H9 (cell line): ENCODE measurements at regions not wholly inside any gene's neighbourhood (a gene's known extent, or its start where the extent isn't known, plus 50 kb on each side); places are given as distances from the start of the nearest gene placed in this dataset.

Source experiments
- DNase-seq: peaks from one replicate; pipeline ENCODE4 v3.0.0-alpha.2; 2017
- H2AFZ ChIP-seq: one replicate; pipeline ENCODE4 v1.6.1; 2013; ENCODE audit warnings: mild to moderate bottlenecking, low read length, control low read depth, moderate library complexity
- H2AK5ac ChIP-seq: 2 replicates; pipeline ENCODE4 v1.6.1; 2013; ENCODE audit warnings: low read length, control low read depth, mixed read lengths; ENCODE audit not compliant: insufficient read length
- H2BK120ac ChIP-seq: one replicate; pipeline ENCODE4 v1.6.1; 2013; ENCODE audit warnings: low read depth, mild to moderate bottlenecking, low read length, control low read depth, inconsistent platforms; ENCODE audit not compliant: poor library complexity, severe bottlenecking
- H2BK12ac ChIP-seq: 2 replicates; pipeline ENCODE4 v1.6.1; 2013; ENCODE audit warnings: low read length, control low read depth, mixed read lengths, low read depth; ENCODE audit not compliant: insufficient read length
- H2BK15ac ChIP-seq: 2 replicates; pipeline ENCODE4 v1.6.1; 2013; ENCODE audit warnings: low read depth, low read length, control low read depth
- H2BK20ac ChIP-seq: one replicate; pipeline ENCODE4 v1.6.1; 2013; ENCODE audit warnings: low read depth, mild to moderate bottlenecking, low read length, control low read depth, inconsistent platforms; ENCODE audit not compliant: poor library complexity, severe bottlenecking
- H2BK5ac ChIP-seq: 2 replicates; pipeline ENCODE4 v1.6.1; 2013; ENCODE audit warnings: low read length, control low read depth, mixed read lengths; ENCODE audit not compliant: insufficient read length
- H3K14ac ChIP-seq: 2 replicates; pipeline ENCODE4 v1.6.1; 2013; ENCODE audit warnings: low read length, control low read depth; ENCODE audit not compliant: insufficient read depth
- H3K18ac ChIP-seq: 2 replicates; pipeline ENCODE4 v1.6.1; 2013; ENCODE audit warnings: low read depth, mild to moderate bottlenecking, mixed read lengths, low read length, control low read depth; ENCODE audit not compliant: insufficient read length
- H3K23ac ChIP-seq: 2 replicates; pipeline ENCODE4 v1.6.1; 2013; ENCODE audit warnings: low read length, control low read depth, mixed read lengths, low read depth; ENCODE audit not compliant: insufficient read length
- H3K23me2 ChIP-seq: 2 replicates; pipeline ENCODE4 v1.6.1; 2013; ENCODE audit warnings: low read depth, mild to moderate bottlenecking, mixed read lengths, low read length, control low read depth; ENCODE audit not compliant: insufficient read length, poor library complexity, severe bottlenecking
- H3K27ac ChIP-seq: 2 replicates; pipeline ENCODE4 v1.5.1; 2013; ENCODE audit warnings: low read length, control low read depth, mixed read lengths, low read depth; ENCODE audit not compliant: insufficient read length
- H3K27me3 ChIP-seq: 2 replicates; pipeline ENCODE4 v1.6.1; 2013; ENCODE audit warnings: low read length, control low read depth, inconsistent platforms; ENCODE audit not compliant: insufficient read depth
- H3K4ac ChIP-seq: 2 replicates; pipeline ENCODE4 v1.6.1; 2013; ENCODE audit warnings: low read depth, mild to moderate bottlenecking, control low read depth, inconsistent platforms, low read length, moderate library complexity
- H3K4me1 ChIP-seq: 2 replicates; pipeline ENCODE4 v1.6.1; 2013; ENCODE audit warnings: low read length, control low read depth, inconsistent platforms; ENCODE audit not compliant: insufficient read depth
- H3K4me2 ChIP-seq: 2 replicates; pipeline ENCODE4 v1.6.1; 2013; ENCODE audit warnings: low read length, control low read depth, mixed read lengths; ENCODE audit not compliant: insufficient read length, insufficient read depth
- H3K56ac ChIP-seq: 2 replicates; pipeline ENCODE4 v1.6.1; 2013; ENCODE audit warnings: low read depth, mild to moderate bottlenecking, mixed read lengths, low read length, control low read depth; ENCODE audit not compliant: insufficient read length
- H3K79me1 ChIP-seq: 2 replicates; pipeline ENCODE4 v1.6.1; 2013; ENCODE audit warnings: low read depth, mild to moderate bottlenecking, moderate library complexity, low read length, control low read depth, inconsistent platforms; ENCODE audit not compliant: insufficient read depth, poor library complexity, severe bottlenecking
- H3K79me2 ChIP-seq: 2 replicates; pipeline ENCODE4 v1.6.1; 2013; ENCODE audit warnings: low read length, control low read depth, inconsistent platforms; ENCODE audit not compliant: insufficient read depth
- H3K9ac ChIP-seq: 2 replicates; pipeline ENCODE4 v1.6.1; 2013; ENCODE audit warnings: low read length, control low read depth, mixed read lengths; ENCODE audit not compliant: insufficient read length; ENCODE audit errors: extremely low read depth
- H3K9me3 ChIP-seq: one replicate; pipeline ENCODE4 v1.6.1; 2013; ENCODE audit warnings: low read depth, low read length, inconsistent platforms; ENCODE audit not compliant: control insufficient read depth
- H3T11ph ChIP-seq: one replicate; pipeline ENCODE4 v1.6.1; 2013; ENCODE audit warnings: mild to moderate bottlenecking, low read length, control low read depth, inconsistent platforms
- H4K20me1 ChIP-seq: one replicate; pipeline ENCODE4 v1.6.1; 2013; ENCODE audit not compliant: control insufficient read depth, insufficient read length, insufficient read depth
- H4K5ac ChIP-seq: 2 replicates; pipeline ENCODE4 v1.6.1; 2013; ENCODE audit warnings: low read depth, mild to moderate bottlenecking, mixed read lengths, low read length, control low read depth; ENCODE audit not compliant: insufficient read length
- H4K8ac ChIP-seq: replicated peaks from 2 replicates; pipeline ENCODE4 v1.6.1; 2013; ENCODE audit warnings: low read length, control low read depth, mixed read lengths, low read depth; ENCODE audit not compliant: insufficient read length
- H4K91ac ChIP-seq: 2 replicates; pipeline ENCODE4 v1.6.1; 2013; ENCODE audit warnings: low read depth, mild to moderate bottlenecking, moderate library complexity, mixed read lengths, low read length, control low read depth; ENCODE audit not compliant: insufficient read length
- H3K27ac Mint-ChIP-seq, 3 experiments: 2 replicates in 2 of 3; 3 replicates in 1 of 3; pipeline ENCODE4 v1.8.0; 2020 to 2021; ENCODE audit warnings: mixed read lengths in 3 of 3, mild to moderate bottlenecking in 1 of 3, moderate library complexity in 1 of 3
- H3K27me3 Mint-ChIP-seq: 2 replicates; pipeline ENCODE4 v1.8.0; 2021; ENCODE audit warnings: low read depth, mild to moderate bottlenecking, moderate library complexity, mixed read lengths
- H3K36me3 Mint-ChIP-seq, 3 experiments: 2 replicates in 2 of 3; 3 replicates in 1 of 3; pipeline ENCODE4 v1.8.0; 2020 to 2021; ENCODE audit warnings: low read depth in 3 of 3, mixed read lengths in 3 of 3; ENCODE audit not compliant: insufficient read depth in 1 of 3
- H3K4me1 Mint-ChIP-seq, 2 experiments: 2 replicates each; pipeline ENCODE4 v1.8.0; 2020; ENCODE audit warnings: mixed read lengths in 2 of 2
- H3K4me3 Mint-ChIP-seq, 2 experiments: 2 replicates in 1 of 2; 3 replicates in 1 of 2; pipeline ENCODE4 v1.8.0; 2020 to 2021; ENCODE audit warnings: mild to moderate bottlenecking in 2 of 2, mixed read lengths in 2 of 2, moderate library complexity in 1 of 2
- H3K9me3 Mint-ChIP-seq, 2 experiments: 2 replicates in 1 of 2; 3 replicates in 1 of 2; pipeline ENCODE4 v1.8.0; 2020; ENCODE audit warnings: mild to moderate bottlenecking in 2 of 2, mixed read lengths in 2 of 2, moderate library complexity in 1 of 2
- WGBS: extraction: QIAGEN DNeasy Blood & Tissue Kit; methylation state at CpG from one replicate; pipeline ENCODE4 v1.1.7; 2013; ENCODE audit warnings: missing lambda C conversion rate, low lambda C conversion rate, mixed read lengths; ENCODE audit not compliant: insufficient read length; ENCODE audit errors: extremely low coverage; 5-methylcytosine and 5-hydroxymethylcytosine counted together
- TF ChIP-seq, protein P1 (sequence below): fragments of 200-600 bp; sonication (generic); conservative IDR thresholded peaks from 3 replicates; pipeline ENCODE4 v1.8.0; 2021; ENCODE audit warnings: antibody characterized with exemption, mild to moderate bottlenecking

DNA sequence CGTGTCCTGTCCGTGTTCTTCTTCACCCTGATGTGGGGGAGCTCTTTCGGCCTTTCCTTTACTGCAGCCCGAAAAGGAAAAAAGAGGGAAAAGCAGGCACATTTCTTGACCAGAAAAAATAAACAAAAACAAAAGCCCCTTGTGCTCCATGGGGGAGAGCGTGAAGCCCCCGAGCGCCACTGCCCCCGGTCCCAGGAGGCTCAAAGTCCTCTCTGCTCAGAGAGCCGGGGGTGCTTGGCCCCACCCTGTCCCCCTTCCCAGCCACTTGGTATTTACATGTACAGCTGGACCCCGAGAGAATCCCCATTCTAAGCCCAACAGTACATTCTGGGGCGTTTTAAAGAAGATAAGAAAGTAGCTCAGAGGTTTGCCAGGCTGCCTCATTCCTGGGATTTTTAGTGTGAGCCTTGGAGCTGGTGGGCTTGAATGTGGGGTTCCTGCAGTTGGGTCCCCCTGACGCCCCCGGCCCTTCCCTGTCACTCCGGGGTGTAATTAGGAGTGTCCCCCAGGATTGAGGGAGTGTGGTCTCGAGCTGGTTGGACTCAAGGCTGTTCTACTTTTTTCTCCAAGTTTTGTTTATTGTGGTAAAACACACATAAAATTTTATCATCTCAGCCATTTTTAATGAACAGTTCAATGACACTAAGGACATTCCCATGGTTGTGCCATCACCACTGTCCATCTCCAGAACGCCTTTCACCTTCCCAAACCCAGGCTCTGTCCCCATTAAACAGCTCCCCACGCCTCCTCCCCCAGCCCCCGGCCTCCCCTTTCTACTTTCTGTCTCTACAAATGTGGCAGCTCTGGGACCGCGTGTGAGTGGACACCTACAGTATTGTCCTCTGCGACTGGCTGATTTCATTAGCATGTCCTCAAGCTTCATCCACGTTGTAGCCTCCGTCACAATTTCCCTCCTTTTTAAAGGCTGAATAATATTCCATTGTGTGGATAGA lies 55.7 kb upstream of the BHLHE23 start:
- peaks cover 6% of the 10 kb centered on the region in 2 experiments; a peak in 4 of 5 replicates for H3K9me3 Mint-ChIP-seq

More for the DNA sequence above, 55.7 kb upstream of the BHLHE23 start:
- Histone ChIP-seq H3K23me2 (no peaks in the 10 kb centered on the region), H3K18ac (no peak overlapping the region), H3K14ac (no peak overlapping the region), H4K20me1 (peaks cover 2% of the 10 kb centered on the region), H3K9me3 (no peaks in the 10 kb centered on the region), H2BK20ac (no peak overlapping the region), H3K27me3 (no peaks in the 10 kb centered on the region; the same call in 1 of the 2 replicates), H3K79me1 (no peaks in the 10 kb centered on the region), H2BK12ac (no peak overlapping the region), H2BK5ac (no peak overlapping the region), H3K79me2 (no peaks in the 10 kb centered on the region), H2AFZ (no peak overlapping the region), H4K5ac (no peak overlapping the region), H4K8ac (no peak overlapping the region), H3K4me1 (no peaks in the 10 kb centered on the region), H2BK120ac (no peak overlapping the region), H3K9ac (no peak overlapping the region), H3K23ac (no peak overlapping the region), H4K91ac (no peak overlapping the region), H3T11ph (no peak overlapping the region), H3K4ac (no peak overlapping the region), H2BK15ac (no peak overlapping the region), H3K4me2 (no peak overlapping the region), H2AK5ac (no peak overlapping the region), H3K56ac (no peak overlapping the region), H3K27ac (no peak overlapping the region)
- Mint-ChIP-seq H3K36me3 (no peaks in the 10 kb centered on the region; a peak in 1 of 7 replicates), H3K27me3 (peaks cover 14% of the 10 kb centered on the region), H3K4me3 (no peak overlapping the region), H3K27ac (no peak overlapping the region), H3K4me1 (peaks cover 2 to 8% of the 10 kb centered on the region in 2 experiments)
- TF ChIP-seq, protein P1, sequence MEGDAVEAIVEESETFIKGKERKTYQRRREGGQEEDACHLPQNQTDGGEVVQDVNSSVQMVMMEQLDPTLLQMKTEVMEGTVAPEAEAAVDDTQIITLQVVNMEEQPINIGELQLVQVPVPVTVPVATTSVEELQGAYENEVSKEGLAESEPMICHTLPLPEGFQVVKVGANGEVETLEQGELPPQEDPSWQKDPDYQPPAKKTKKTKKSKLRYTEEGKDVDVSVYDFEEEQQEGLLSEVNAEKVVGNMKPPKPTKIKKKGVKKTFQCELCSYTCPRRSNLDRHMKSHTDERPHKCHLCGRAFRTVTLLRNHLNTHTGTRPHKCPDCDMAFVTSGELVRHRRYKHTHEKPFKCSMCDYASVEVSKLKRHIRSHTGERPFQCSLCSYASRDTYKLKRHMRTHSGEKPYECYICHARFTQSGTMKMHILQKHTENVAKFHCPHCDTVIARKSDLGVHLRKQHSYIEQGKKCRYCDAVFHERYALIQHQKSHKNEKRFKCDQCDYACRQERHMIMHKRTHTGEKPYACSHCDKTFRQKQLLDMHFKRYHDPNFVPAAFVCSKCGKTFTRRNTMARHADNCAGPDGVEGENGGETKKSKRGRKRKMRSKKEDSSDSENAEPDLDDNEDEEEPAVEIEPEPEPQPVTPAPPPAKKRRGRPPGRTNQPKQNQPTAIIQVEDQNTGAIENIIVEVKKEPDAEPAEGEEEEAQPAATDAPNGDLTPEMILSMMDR, result no peak
- WGBS, result no CpG with 5 or more reads among the region's 23 CpGs
- DNase-seq, result no peak
